HepG2 (cell line): ENCODE measurements at regions not wholly inside any gene's neighbourhood (a gene's known extent, or its start where the extent isn't known, plus 50 kb on each side); places are given as distances from the start of the nearest gene placed in this dataset.

ENCODE experiments used
- ATAD3A ChIP-seq: sonication (generic); formaldehyde crosslinking; IDR thresholded peaks from 2 replicates; pipeline ENCODE4 v1.4.0; 2020; ENCODE audit warnings: missing genetic modification reagents
- ATF7 ChIP-seq, 2 experiments: fragments of 450-650 bp in 1 of 2; sonication (generic) in 1 of 2; formaldehyde crosslinking in 1 of 2; IDR thresholded peaks; 2 replicates each; pipeline versions ENCODE4 v1.4.0 to v1.6.1; 2016 to 2020; ENCODE audit warnings: antibody characterized with exemption in 1 of 2, mild to moderate bottlenecking in 1 of 2, missing genetic modification reagents in 1 of 2
- CHD2 ChIP-seq: IDR thresholded peaks from 2 replicates; pipeline ENCODE4 v1.6.1; 2011; ENCODE audit warnings: low read depth, low read length, improper control_type of control experiment
- ETV6 ChIP-seq: sonication (generic); formaldehyde crosslinking; conservative IDR thresholded peaks from 2 replicates; pipeline ENCODE4 v1.4.0; 2020; ENCODE audit warnings: missing genetic modification reagents
- KLF12 ChIP-seq: sonication (generic); formaldehyde crosslinking; IDR thresholded peaks from 2 replicates; pipeline ENCODE4 v1.4.0; 2020; ENCODE audit warnings: missing genetic modification reagents, borderline replicate concordance
- MXD4 ChIP-seq: IDR thresholded peaks from 2 replicates; pipeline ENCODE4 v1.6.1; 2016; ENCODE audit warnings: mild to moderate bottlenecking, missing biosample characterization, missing genetic modification reagents
- RAD21 ChIP-seq: fragments of 450-650 bp; formaldehyde crosslinking; IDR thresholded peaks from 2 replicates; pipeline ENCODE4 v1.5.0; 2020; ENCODE audit warnings: mild to moderate bottlenecking
- SRSF1 ChIP-seq: fragments of 200-400 bp; formaldehyde crosslinking; optimal IDR thresholded peaks from 2 replicates; pipeline ENCODE3; 2017; ENCODE audit warnings: mild to moderate bottlenecking, low read depth, low read length, moderate library complexity
- ZNF615 ChIP-seq: sonication (generic); formaldehyde crosslinking; IDR thresholded peaks from 2 replicates; pipeline ENCODE4 v1.5.0; 2020; ENCODE audit warnings: mild to moderate bottlenecking, missing genetic modification reagents, borderline replicate concordance
- TF ChIP-seq, protein P1 (sequence below): sonication (generic); formaldehyde crosslinking; IDR thresholded peaks from 2 replicates; pipeline ENCODE4 v1.8.1; 2022; ENCODE audit warnings: mild to moderate bottlenecking, missing genetic modification reagents
- TF ChIP-seq, protein P2 (sequence below): sonication (generic); formaldehyde crosslinking; IDR thresholded peaks from 2 replicates; pipeline ENCODE4 v1.5.0; 2020; ENCODE audit warnings: mild to moderate bottlenecking, missing genetic modification reagents, moderate library complexity
- TF ChIP-seq, protein P3 (sequence below): sonication (generic); formaldehyde crosslinking; IDR thresholded peaks from 2 replicates; pipeline ENCODE4 v1.4.0; 2020; ENCODE audit warnings: missing genetic modification reagents, borderline replicate concordance

DNA sequence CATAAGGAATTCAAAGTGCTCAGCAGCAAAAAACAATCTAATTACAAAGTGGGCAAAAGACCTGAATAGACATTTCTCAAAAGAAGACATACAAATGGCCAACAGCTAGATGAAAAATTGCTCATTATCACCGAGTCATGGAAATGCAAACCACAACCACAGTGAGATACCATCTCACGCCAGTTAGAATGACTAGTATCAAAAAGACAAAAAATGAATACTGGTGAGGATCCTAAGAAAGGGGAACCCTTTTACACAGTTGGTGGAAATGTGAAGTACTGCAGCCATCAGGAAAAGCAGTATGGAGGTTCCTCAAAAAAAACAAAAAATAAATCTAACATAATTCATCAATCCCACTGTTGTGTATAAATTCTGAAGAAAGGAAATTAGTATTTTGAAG lies 1206.1 kb downstream of the EFNB2 start:
- TF ChIP-seq, protein P1, sequence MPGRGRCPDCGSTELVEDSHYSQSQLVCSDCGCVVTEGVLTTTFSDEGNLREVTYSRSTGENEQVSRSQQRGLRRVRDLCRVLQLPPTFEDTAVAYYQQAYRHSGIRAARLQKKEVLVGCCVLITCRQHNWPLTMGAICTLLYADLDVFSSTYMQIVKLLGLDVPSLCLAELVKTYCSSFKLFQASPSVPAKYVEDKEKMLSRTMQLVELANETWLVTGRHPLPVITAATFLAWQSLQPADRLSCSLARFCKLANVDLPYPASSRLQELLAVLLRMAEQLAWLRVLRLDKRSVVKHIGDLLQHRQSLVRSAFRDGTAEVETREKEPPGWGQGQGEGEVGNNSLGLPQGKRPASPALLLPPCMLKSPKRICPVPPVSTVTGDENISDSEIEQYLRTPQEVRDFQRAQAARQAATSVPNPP (CRISPR knock-in tag): no peak
- TF ChIP-seq ETV6 (CRISPR knock-in tag) (no peak), ATF7 (IDR thresholded peaks at IDR 0.05) (no peak), ATF7 (CRISPR knock-in tag; IDR thresholded peaks at IDR 0.05) (no peak), ZNF615 (CRISPR knock-in tag) (no peak), MXD4 (CRISPR knock-in tag) (no peak), CHD2 (no peak), SRSF1 (no peak), RAD21 (CRISPR knock-in tag) (no peak), ATAD3A (CRISPR knock-in tag) (no peak), KLF12 (CRISPR knock-in tag) (no peak)
- TF ChIP-seq, protein P2, sequence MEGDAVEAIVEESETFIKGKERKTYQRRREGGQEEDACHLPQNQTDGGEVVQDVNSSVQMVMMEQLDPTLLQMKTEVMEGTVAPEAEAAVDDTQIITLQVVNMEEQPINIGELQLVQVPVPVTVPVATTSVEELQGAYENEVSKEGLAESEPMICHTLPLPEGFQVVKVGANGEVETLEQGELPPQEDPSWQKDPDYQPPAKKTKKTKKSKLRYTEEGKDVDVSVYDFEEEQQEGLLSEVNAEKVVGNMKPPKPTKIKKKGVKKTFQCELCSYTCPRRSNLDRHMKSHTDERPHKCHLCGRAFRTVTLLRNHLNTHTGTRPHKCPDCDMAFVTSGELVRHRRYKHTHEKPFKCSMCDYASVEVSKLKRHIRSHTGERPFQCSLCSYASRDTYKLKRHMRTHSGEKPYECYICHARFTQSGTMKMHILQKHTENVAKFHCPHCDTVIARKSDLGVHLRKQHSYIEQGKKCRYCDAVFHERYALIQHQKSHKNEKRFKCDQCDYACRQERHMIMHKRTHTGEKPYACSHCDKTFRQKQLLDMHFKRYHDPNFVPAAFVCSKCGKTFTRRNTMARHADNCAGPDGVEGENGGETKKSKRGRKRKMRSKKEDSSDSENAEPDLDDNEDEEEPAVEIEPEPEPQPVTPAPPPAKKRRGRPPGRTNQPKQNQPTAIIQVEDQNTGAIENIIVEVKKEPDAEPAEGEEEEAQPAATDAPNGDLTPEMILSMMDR (CRISPR knock-in tag): no peak
- TF ChIP-seq, protein P3, sequence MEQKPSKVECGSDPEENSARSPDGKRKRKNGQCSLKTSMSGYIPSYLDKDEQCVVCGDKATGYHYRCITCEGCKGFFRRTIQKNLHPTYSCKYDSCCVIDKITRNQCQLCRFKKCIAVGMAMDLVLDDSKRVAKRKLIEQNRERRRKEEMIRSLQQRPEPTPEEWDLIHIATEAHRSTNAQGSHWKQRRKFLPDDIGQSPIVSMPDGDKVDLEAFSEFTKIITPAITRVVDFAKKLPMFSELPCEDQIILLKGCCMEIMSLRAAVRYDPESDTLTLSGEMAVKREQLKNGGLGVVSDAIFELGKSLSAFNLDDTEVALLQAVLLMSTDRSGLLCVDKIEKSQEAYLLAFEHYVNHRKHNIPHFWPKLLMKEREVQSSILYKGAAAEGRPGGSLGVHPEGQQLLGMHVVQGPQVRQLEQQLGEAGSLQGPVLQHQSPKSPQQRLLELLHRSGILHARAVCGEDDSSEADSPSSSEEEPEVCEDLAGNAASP (CRISPR knock-in tag): no peak
